ENCODE measurements at regions not wholly inside any gene's neighbourhood (a gene's known extent, or its start where the extent isn't known, plus 50 kb on each side); places are given as distances from the start of the nearest gene placed in this dataset.
"Not testable (repeated sequence)": the region's sequence is repeated elsewhere in the genome, so short reads cannot be mapped to it uniquely, and the experiment has no call there.

DNA sequence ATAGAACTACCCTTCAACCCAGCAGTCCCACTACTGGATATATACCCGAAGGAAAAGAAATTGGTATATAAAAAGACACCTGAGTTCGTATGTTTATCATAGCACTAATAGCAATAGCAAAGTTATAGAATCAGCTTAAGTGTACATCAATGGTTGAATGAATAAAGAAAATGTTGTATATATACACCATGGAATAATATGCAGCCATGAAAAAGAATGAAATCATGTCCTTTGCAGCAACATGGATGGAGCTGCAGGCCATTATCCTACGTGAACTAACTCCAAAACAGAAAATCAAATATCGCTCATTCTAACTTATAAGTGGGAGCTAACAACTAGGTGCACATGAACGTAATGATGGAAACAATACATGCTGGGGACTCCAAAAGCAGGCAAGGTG lies 143.5 kb upstream of the GK2 start:
- TF ChIP-seq, protein P1, sequence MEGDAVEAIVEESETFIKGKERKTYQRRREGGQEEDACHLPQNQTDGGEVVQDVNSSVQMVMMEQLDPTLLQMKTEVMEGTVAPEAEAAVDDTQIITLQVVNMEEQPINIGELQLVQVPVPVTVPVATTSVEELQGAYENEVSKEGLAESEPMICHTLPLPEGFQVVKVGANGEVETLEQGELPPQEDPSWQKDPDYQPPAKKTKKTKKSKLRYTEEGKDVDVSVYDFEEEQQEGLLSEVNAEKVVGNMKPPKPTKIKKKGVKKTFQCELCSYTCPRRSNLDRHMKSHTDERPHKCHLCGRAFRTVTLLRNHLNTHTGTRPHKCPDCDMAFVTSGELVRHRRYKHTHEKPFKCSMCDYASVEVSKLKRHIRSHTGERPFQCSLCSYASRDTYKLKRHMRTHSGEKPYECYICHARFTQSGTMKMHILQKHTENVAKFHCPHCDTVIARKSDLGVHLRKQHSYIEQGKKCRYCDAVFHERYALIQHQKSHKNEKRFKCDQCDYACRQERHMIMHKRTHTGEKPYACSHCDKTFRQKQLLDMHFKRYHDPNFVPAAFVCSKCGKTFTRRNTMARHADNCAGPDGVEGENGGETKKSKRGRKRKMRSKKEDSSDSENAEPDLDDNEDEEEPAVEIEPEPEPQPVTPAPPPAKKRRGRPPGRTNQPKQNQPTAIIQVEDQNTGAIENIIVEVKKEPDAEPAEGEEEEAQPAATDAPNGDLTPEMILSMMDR (IDR thresholded peaks at IDR 0.05; ENCODE audit: low read depth, low read length): no peak
- no peak for DNase-seq
- no peak overlapping the region for H3K4me3 ChIP-seq (ENCODE audit: low read depth, low read length)
- no peaks in the 10 kb centered on the region for H3K9me3 ChIP-seq
- no peaks in the 10 kb centered on the region for H3K27me3 ChIP-seq
- H3K4me1 ChIP-seq: no peaks in the 10 kb centered on the region
- H3K36me3 ChIP-seq: no peaks in the 10 kb centered on the region

DNA sequence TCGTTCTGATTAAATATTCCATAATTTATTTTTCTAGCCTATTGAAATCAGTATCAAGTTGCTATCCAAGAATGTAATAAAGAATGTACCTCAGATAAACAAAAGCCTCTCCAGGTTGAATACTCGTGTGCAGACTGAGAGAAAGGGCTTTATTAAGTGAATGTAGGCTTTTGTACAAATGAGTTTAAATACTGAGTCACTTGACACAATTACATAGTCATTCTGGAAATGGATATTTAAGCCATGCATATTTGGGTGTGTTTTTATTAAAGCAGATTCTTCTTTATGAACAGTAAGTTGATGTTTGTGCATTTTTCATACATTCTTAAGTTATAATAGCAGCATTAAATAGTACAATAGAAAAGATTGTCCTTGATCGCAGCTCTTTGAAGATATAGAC lies 139.8 kb upstream of the GK2 start:
- Histone ChIP-seq H3K9me3 (no peaks in the 10 kb centered on the region), H3K4me3 (ENCODE audit: low read depth, low read length) (no peak overlapping the region), H3K4me1 (no peaks in the 10 kb centered on the region), H3K36me3 (no peaks in the 10 kb centered on the region), H3K27me3 (no peaks in the 10 kb centered on the region)
- no peak for DNase-seq
- TF ChIP-seq, protein P1 (IDR thresholded peaks at IDR 0.05; ENCODE audit: low read depth, low read length): no peak

DNA sequence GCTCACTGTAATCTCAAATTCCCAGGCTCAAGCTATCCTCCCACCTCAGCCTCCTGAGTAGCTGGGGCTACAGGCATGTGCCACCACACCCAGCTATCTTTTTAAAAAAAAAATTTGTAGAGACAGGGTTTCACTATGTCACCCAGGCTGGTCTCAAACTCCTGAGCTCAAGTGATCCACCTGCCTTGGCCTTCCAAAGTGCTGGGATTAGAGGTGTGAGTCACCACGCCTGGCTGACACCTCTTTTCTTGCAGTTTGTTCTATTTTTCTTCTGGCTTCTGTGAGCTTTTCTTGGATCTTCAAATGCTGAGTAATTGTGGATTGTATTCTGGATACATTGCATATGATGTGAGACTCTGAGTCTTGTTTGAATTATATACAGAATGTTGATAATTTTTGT lies 137.3 kb upstream of the GK2 start:
- H3K4me3 ChIP-seq (ENCODE audit: low read depth, low read length); H3K36me3 ChIP-seq; H3K9me3 ChIP-seq; DNase-seq; H3K4me1 ChIP-seq; H3K27me3 ChIP-seq: not testable (repeated sequence)

DNA sequence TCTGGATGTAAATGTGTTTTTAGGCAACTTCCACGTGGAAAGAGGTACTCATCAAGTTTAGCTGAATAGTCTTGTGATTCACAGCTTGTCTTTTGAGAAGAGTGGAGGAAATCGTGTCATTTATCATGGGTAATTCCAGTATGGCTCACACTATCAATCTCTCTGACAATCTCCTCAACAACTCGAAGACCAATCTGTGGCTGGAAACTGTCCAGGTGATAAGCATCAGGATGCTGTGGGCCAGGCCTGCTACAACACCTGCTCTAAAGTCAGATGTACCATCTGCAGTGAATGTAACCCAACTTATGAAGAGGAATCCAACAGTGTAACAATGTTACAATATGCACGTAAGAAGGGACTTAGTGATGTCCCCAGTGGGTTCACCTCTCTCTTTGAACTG lies 132.1 kb upstream of the GK2 start:
- no peaks in the 10 kb centered on the region for H3K9me3 ChIP-seq
- no peaks in the 10 kb centered on the region for H3K36me3 ChIP-seq
- no peak overlapping the region for H3K4me3 ChIP-seq (ENCODE audit: low read depth, low read length)

DNA sequence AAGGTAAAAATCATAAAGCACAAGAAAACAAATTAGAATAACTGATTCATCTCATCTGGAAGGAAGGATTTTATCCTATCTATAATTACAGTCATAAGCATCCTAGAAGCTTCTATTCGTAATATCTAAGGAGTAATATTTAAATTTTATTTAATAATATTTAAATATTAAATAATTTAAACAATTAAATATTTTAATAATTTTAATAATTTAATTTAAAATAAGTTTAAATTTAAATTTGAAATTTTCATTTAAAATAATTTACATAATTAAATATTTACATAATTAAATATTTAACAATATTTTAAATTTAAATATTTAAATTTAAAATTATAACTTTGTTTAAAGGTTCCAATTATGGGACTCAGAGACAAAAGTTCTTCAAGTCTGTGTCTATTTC lies 127.5 kb upstream of the GK2 start:
- TF ChIP-seq, protein P1 (IDR thresholded peaks at IDR 0.05; ENCODE audit: low read depth, low read length): no peak
- Histone ChIP-seq H3K4me1 (0 out of 2 replicates have a peak, but pooled peaks cover 3% of the 10 kb centered on the region), H3K36me3 (no peaks in the 10 kb centered on the region), H3K4me3 (ENCODE audit: low read depth, low read length) (no peak overlapping the region), H3K27me3 (no peaks in the 10 kb centered on the region), H3K9me3 (no peaks in the 10 kb centered on the region)
- DNase-seq: no peak

More for the DNA sequence above, 132.1 kb upstream of the GK2 start:
- TF ChIP-seq, protein P1 (IDR thresholded peaks at IDR 0.05; ENCODE audit: low read depth, low read length): no peak
- 0 out of 2 replicates have a peak, but pooled peaks cover 3% of the 10 kb centered on the region for H3K4me1 ChIP-seq
- DNase-seq: peak; percentile 17
- H3K27me3 ChIP-seq: no peaks in the 10 kb centered on the region

DNA sequence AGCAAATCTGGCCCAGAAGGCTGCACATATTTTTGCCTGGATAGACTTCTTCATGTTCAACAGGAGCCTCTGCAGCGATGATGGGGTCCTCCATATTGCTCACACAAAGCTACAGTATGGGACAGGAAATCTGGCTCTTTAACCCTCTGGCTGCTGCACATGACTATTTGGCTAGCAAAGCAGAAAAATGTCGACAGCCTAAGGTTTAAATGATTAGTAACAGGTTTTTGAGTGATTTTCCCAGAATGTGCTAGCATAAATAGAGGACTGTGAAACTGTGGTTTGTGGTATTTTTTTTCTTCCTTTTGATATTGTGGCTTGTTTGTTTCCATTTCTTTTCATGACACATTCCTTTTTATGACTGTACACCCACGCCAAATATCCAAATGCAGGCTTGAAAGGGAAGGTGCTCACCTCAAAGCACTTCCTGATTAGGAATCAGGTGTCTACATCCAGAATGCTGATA lies 120.2 kb upstream of the GK2 start:
- TF ChIP-seq, protein P1 (IDR thresholded peaks at IDR 0.05; ENCODE audit: low read depth, low read length): no peak
- DNase-seq: no peak
- Histone ChIP-seq H3K9me3 (no peaks in the 10 kb centered on the region), H3K4me1 (no peaks in the 10 kb centered on the region), H3K36me3 (no peaks in the 10 kb centered on the region), H3K27me3 (no peaks in the 10 kb centered on the region), H3K4me3 (ENCODE audit: low read depth, low read length) (no peak overlapping the region)
